ENCODE measurements at regions not wholly inside any gene's neighbourhood (a gene's known extent, or its start where the extent isn't known, plus 50 kb on each side); places are given as distances from the start of the nearest gene placed in this dataset.
A peak's percentile ranks its signal among the peaks of the same experiment; 100 is the strongest.
"Not testable (repeated sequence)": the region's sequence is repeated elsewhere in the genome, so short reads cannot be mapped to it uniquely, and the experiment has no call there.

GRCh38 chr1:149369081-149369480 is 105.8 kb upstream of the NBPF19 start:
- H3K36me3 ChIP-seq; H3K4me1 ChIP-seq; H3K27ac ChIP-seq; H3K27me3 ChIP-seq; H3K4me3 ChIP-seq; H3K9me3 ChIP-seq; intact Hi-C loops (cut with DNase I); DNase-seq: not testable (repeated sequence)
- ATAC-seq: peak; percentile 78

- H3K9me3 ChIP-seq; DNase-seq; H3K27ac ChIP-seq; H3K27me3 ChIP-seq; intact Hi-C loops (cut with DNase I); H3K4me1 ChIP-seq; H3K4me3 ChIP-seq; ATAC-seq; H3K36me3 ChIP-seq: not testable (repeated sequence)
These were observed 102.9 kb upstream of the NBPF19 start for GRCh38 chr1:149371955-149372354.

GRCh38 chr1:149378462-149378861 is 96.4 kb upstream of the NBPF19 start:
- H3K36me3 ChIP-seq; H3K4me1 ChIP-seq; ATAC-seq; H3K4me3 ChIP-seq; H3K9me3 ChIP-seq; intact Hi-C loops (cut with DNase I); DNase-seq; H3K27me3 ChIP-seq; H3K27ac ChIP-seq: not testable (repeated sequence)

GRCh38 chr1:149390173-149390926 is 84.5 kb upstream of the NBPF19 start:
- H3K27me3 ChIP-seq; H3K4me1 ChIP-seq; H3K36me3 ChIP-seq; H3K9me3 ChIP-seq; intact Hi-C loops (cut with DNase I): not testable (repeated sequence)
- peak; percentile 98 for ATAC-seq
- DNase-seq: peak; percentile 90
- Histone ChIP-seq H3K27ac (peak overlapping the region; percentile 47), H3K4me3 (peak overlapping the region; percentile 40)

- peak overlapping the region; percentile 47 for H3K27ac ChIP-seq
- ATAC-seq: peak; percentile 16
- H3K4me3 ChIP-seq: peak overlapping the region; percentile 40
- DNase-seq; H3K4me1 ChIP-seq; H3K9me3 ChIP-seq; H3K27me3 ChIP-seq; H3K36me3 ChIP-seq; intact Hi-C loops (cut with DNase I): not testable (repeated sequence)
These were observed 83.9 kb upstream of the NBPF19 start for GRCh38 chr1:149390931-149391330.

- H3K36me3 ChIP-seq; DNase-seq; H3K4me3 ChIP-seq; H3K4me1 ChIP-seq; H3K27ac ChIP-seq; ATAC-seq; H3K9me3 ChIP-seq; intact Hi-C loops (cut with DNase I); H3K27me3 ChIP-seq: not testable (repeated sequence)
These were observed 79.0 kb upstream of the NBPF19 start for GRCh38 chr1:149395802-149396201.

GRCh38 chr1:149398527-149398926 is 76.3 kb upstream of the NBPF19 start:
- ATAC-seq; H3K4me3 ChIP-seq; DNase-seq; H3K27ac ChIP-seq; H3K36me3 ChIP-seq; H3K4me1 ChIP-seq; H3K27me3 ChIP-seq; intact Hi-C loops (cut with DNase I); H3K9me3 ChIP-seq: not testable (repeated sequence)

- H3K9me3 ChIP-seq; H3K27ac ChIP-seq; H3K36me3 ChIP-seq; DNase-seq; H3K4me3 ChIP-seq; ATAC-seq; H3K27me3 ChIP-seq; intact Hi-C loops (cut with DNase I); H3K4me1 ChIP-seq: not testable (repeated sequence)
These were observed 66.4 kb upstream of the NBPF19 start for GRCh38 chr1:149408404-149408803.

GRCh38 chr1:149415373-149415772 is 59.5 kb upstream of the NBPF19 start:
- ATAC-seq; H3K27me3 ChIP-seq; H3K27ac ChIP-seq; H3K36me3 ChIP-seq; intact Hi-C loops (cut with DNase I); H3K9me3 ChIP-seq; H3K4me1 ChIP-seq; H3K4me3 ChIP-seq; DNase-seq: not testable (repeated sequence)

GRCh38 chr1:149418782-149419181 is 56.1 kb upstream of the NBPF19 start:
- intact Hi-C loops (cut with DNase I); DNase-seq; H3K27me3 ChIP-seq; H3K9me3 ChIP-seq; H3K36me3 ChIP-seq; ATAC-seq; H3K27ac ChIP-seq; H3K4me1 ChIP-seq; H3K4me3 ChIP-seq: not testable (repeated sequence)

GRCh38 chr1:149423122-149423521 is 51.7 kb upstream of the NBPF19 start:
- ATAC-seq; H3K36me3 ChIP-seq; H3K4me1 ChIP-seq; H3K9me3 ChIP-seq; H3K4me3 ChIP-seq; H3K27me3 ChIP-seq; H3K27ac ChIP-seq; intact Hi-C loops (cut with DNase I); DNase-seq: not testable (repeated sequence)

All from upper lobe of right lung (tissue), 1 donor.